ENCODE measurements at regions not wholly inside any gene's neighbourhood (a gene's known extent, or its start where the extent isn't known, plus 50 kb on each side); places are given as distances from the start of the nearest gene placed in this dataset.
"Not testable (repeated sequence)": the region's sequence is repeated elsewhere in the genome, so short reads cannot be mapped to it uniquely, and the experiment has no call there.

- not testable (repeated sequence) for H3K4me3 ChIP-seq (ENCODE audit: low read length in 2 of 2); H3K27ac ChIP-seq (ENCODE audit: low read depth in 1 of 2, low read length in 1 of 2); H3K27me3 ChIP-seq (ENCODE audit: control insufficient read depth in 2 of 2, insufficient read depth in 1 of 2, low read length in 1 of 2); H3K36me3 ChIP-seq (ENCODE audit: control insufficient read depth in 2 of 2, insufficient read depth in 2 of 2, low read length in 1 of 2); DNase-seq (ENCODE audit: low read depth in 6 of 9, low spot score in 9 of 9); H3K4me1 ChIP-seq (ENCODE audit: control insufficient read depth in 2 of 2, insufficient read depth in 2 of 2, low read length in 2 of 2); H3K9me3 ChIP-seq (ENCODE audit: control insufficient read depth in 2 of 2, insufficient read depth in 1 of 2, low read length in 1 of 2)
- 95% methylated on average over 1 of the region's 1 CpG for WGBS
These were observed 64.7 kb downstream of the RPL22L1 start for GRCh38 chr3:170805296-170805695.

- H3K27me3 ChIP-seq (ENCODE audit: control insufficient read depth in 2 of 2, insufficient read depth in 1 of 2, low read length in 1 of 2); DNase-seq (ENCODE audit: low read depth in 6 of 9, low spot score in 9 of 9); H3K9me3 ChIP-seq (ENCODE audit: control insufficient read depth in 2 of 2, insufficient read depth in 1 of 2, low read length in 1 of 2); H3K36me3 ChIP-seq (ENCODE audit: control insufficient read depth in 2 of 2, insufficient read depth in 2 of 2, low read length in 1 of 2); H3K27ac ChIP-seq (ENCODE audit: low read depth in 1 of 2, low read length in 1 of 2); H3K4me3 ChIP-seq (ENCODE audit: low read length in 2 of 2); H3K4me1 ChIP-seq (ENCODE audit: control insufficient read depth in 2 of 2, insufficient read depth in 2 of 2, low read length in 2 of 2): not testable (repeated sequence)
- WGBS: 60% methylated on average over 1 of the region's 1 CpG
These were observed 65.4 kb downstream of the RPL22L1 start for GRCh38 chr3:170804634-170805033.

- H3K9me3 ChIP-seq (ENCODE audit: control insufficient read depth in 2 of 2, insufficient read depth in 1 of 2, low read length in 1 of 2): no peaks in the 10 kb centered on the region
- no peak overlapping the region for H3K27ac ChIP-seq (ENCODE audit: low read depth in 1 of 2, low read length in 1 of 2)
- no peak for DNase-seq (ENCODE audit: low read depth in 6 of 9, low spot score in 9 of 9)
- no peaks in the 10 kb centered on the region for H3K36me3 ChIP-seq (ENCODE audit: control insufficient read depth in 2 of 2, insufficient read depth in 2 of 2, low read length in 1 of 2)
- H3K27me3 ChIP-seq (ENCODE audit: control insufficient read depth in 2 of 2, insufficient read depth in 1 of 2, low read length in 1 of 2): peaks cover 0 to 2% of the 10 kb centered on the region in 2 donors
- no peaks in the 10 kb centered on the region for H3K4me1 ChIP-seq (ENCODE audit: control insufficient read depth in 2 of 2, insufficient read depth in 2 of 2, low read length in 2 of 2)
- H3K4me3 ChIP-seq (ENCODE audit: low read length in 2 of 2): no peak overlapping the region
These were observed 65.9 kb downstream of the RPL22L1 start for GRCh38 chr3:170804078-170804477.

- WGBS: 91% methylated on average over 7 of the region's 7 CpGs
These were observed 67.5 kb downstream of the RPL22L1 start for GRCh38 chr3:170802164-170803151.

GRCh38 chr3:170801597-170801996 lies 68.4 kb downstream of the RPL22L1 start:
- no peaks in the 10 kb centered on the region for H3K4me1 ChIP-seq (ENCODE audit: control insufficient read depth in 2 of 2, insufficient read depth in 2 of 2, low read length in 2 of 2)
- H3K9me3 ChIP-seq (ENCODE audit: control insufficient read depth in 2 of 2, insufficient read depth in 1 of 2, low read length in 1 of 2): no peaks in the 10 kb centered on the region
- no peak overlapping the region for H3K4me3 ChIP-seq (ENCODE audit: low read length in 2 of 2)
- no peak for DNase-seq (ENCODE audit: low read depth in 6 of 9, low spot score in 9 of 9)
- peaks cover 0 to 2% of the 10 kb centered on the region in 2 donors for H3K27me3 ChIP-seq (ENCODE audit: control insufficient read depth in 2 of 2, insufficient read depth in 1 of 2, low read length in 1 of 2)
- H3K36me3 ChIP-seq (ENCODE audit: control insufficient read depth in 2 of 2, insufficient read depth in 2 of 2, low read length in 1 of 2): no peaks in the 10 kb centered on the region
- 94% methylated on average over 3 of the region's 3 CpGs for WGBS
- no peak overlapping the region for H3K27ac ChIP-seq (ENCODE audit: low read depth in 1 of 2, low read length in 1 of 2)

More at GRCh38 chr3:170802164-170803151, 67.5 kb downstream of the RPL22L1 start:
- DNase-seq (ENCODE audit: low read depth in 6 of 9, low spot score in 9 of 9): no peak
- Histone ChIP-seq H3K9me3 (ENCODE audit: control insufficient read depth in 2 of 2, insufficient read depth in 1 of 2, low read length in 1 of 2) (no peaks in the 10 kb centered on the region), H3K36me3 (ENCODE audit: control insufficient read depth in 2 of 2, insufficient read depth in 2 of 2, low read length in 1 of 2) (no peaks in the 10 kb centered on the region), H3K4me1 (ENCODE audit: control insufficient read depth in 2 of 2, insufficient read depth in 2 of 2, low read length in 2 of 2) (no peaks in the 10 kb centered on the region), H3K4me3 (ENCODE audit: low read length in 2 of 2) (no peak overlapping the region), H3K27me3 (ENCODE audit: control insufficient read depth in 2 of 2, insufficient read depth in 1 of 2, low read length in 1 of 2) (peaks cover 0 to 2% of the 10 kb centered on the region in 2 donors), H3K27ac (ENCODE audit: low read depth in 1 of 2, low read length in 1 of 2) (no peak overlapping the region)

GRCh38 chr3:170800275-170800674 lies 69.7 kb downstream of the RPL22L1 start:
- WGBS: 82% methylated on average over 4 of the region's 4 CpGs
- not testable (repeated sequence) for H3K27me3 ChIP-seq (ENCODE audit: control insufficient read depth in 2 of 2, insufficient read depth in 1 of 2, low read length in 1 of 2); H3K36me3 ChIP-seq (ENCODE audit: control insufficient read depth in 2 of 2, insufficient read depth in 2 of 2, low read length in 1 of 2); H3K4me3 ChIP-seq (ENCODE audit: low read length in 2 of 2); H3K9me3 ChIP-seq (ENCODE audit: control insufficient read depth in 2 of 2, insufficient read depth in 1 of 2, low read length in 1 of 2); H3K27ac ChIP-seq (ENCODE audit: low read depth in 1 of 2, low read length in 1 of 2); DNase-seq (ENCODE audit: low read depth in 6 of 9, low spot score in 9 of 9); H3K4me1 ChIP-seq (ENCODE audit: control insufficient read depth in 2 of 2, insufficient read depth in 2 of 2, low read length in 2 of 2)

GRCh38 chr3:170799009-170799408 lies 71.0 kb downstream of the RPL22L1 start:
- Histone ChIP-seq H3K4me1 (ENCODE audit: control insufficient read depth in 2 of 2, insufficient read depth in 2 of 2, low read length in 2 of 2) (no peaks in the 10 kb centered on the region), H3K36me3 (ENCODE audit: control insufficient read depth in 2 of 2, insufficient read depth in 2 of 2, low read length in 1 of 2) (no peaks in the 10 kb centered on the region), H3K27ac (ENCODE audit: low read depth in 1 of 2, low read length in 1 of 2) (no peak overlapping the region), H3K4me3 (ENCODE audit: low read length in 2 of 2) (no peak overlapping the region), H3K27me3 (ENCODE audit: control insufficient read depth in 2 of 2, insufficient read depth in 1 of 2, low read length in 1 of 2) (no peaks in the 10 kb centered on the region), H3K9me3 (ENCODE audit: control insufficient read depth in 2 of 2, insufficient read depth in 1 of 2, low read length in 1 of 2) (no peaks in the 10 kb centered on the region)
- WGBS: 96% methylated on average over 2 of the region's 2 CpGs
- DNase-seq (ENCODE audit: low read depth in 6 of 9, low spot score in 9 of 9): no peak

- Histone ChIP-seq H3K9me3 (ENCODE audit: control insufficient read depth in 2 of 2, insufficient read depth in 1 of 2, low read length in 1 of 2) (no peaks in the 10 kb centered on the region), H3K27me3 (ENCODE audit: control insufficient read depth in 2 of 2, insufficient read depth in 1 of 2, low read length in 1 of 2) (no peaks in the 10 kb centered on the region), H3K4me3 (ENCODE audit: low read length in 2 of 2) (no peak overlapping the region), H3K36me3 (ENCODE audit: control insufficient read depth in 2 of 2, insufficient read depth in 2 of 2, low read length in 1 of 2) (no peaks in the 10 kb centered on the region), H3K27ac (ENCODE audit: low read depth in 1 of 2, low read length in 1 of 2) (no peak overlapping the region), H3K4me1 (ENCODE audit: control insufficient read depth in 2 of 2, insufficient read depth in 2 of 2, low read length in 2 of 2) (no peaks in the 10 kb centered on the region)
- 89% methylated on average over 5 of the region's 5 CpGs for WGBS
- DNase-seq (ENCODE audit: low read depth in 6 of 9, low spot score in 9 of 9): no peak
These were observed 72.3 kb downstream of the RPL22L1 start for GRCh38 chr3:170797685-170798084.

GRCh38 chr3:170792471-170792870 lies 77.5 kb downstream of the RPL22L1 start:
- no peaks in the 10 kb centered on the region for H3K36me3 ChIP-seq (ENCODE audit: control insufficient read depth in 2 of 2, insufficient read depth in 2 of 2, low read length in 1 of 2)
- DNase-seq (ENCODE audit: low read depth in 6 of 9, low spot score in 9 of 9): no peak
- H3K27me3 ChIP-seq (ENCODE audit: control insufficient read depth in 2 of 2, insufficient read depth in 1 of 2, low read length in 1 of 2): no peaks in the 10 kb centered on the region
- H3K4me1 ChIP-seq (ENCODE audit: control insufficient read depth in 2 of 2, insufficient read depth in 2 of 2, low read length in 2 of 2): no peaks in the 10 kb centered on the region
- H3K4me3 ChIP-seq (ENCODE audit: low read length in 2 of 2): no peak overlapping the region
- no peaks in the 10 kb centered on the region for H3K9me3 ChIP-seq (ENCODE audit: control insufficient read depth in 2 of 2, insufficient read depth in 1 of 2, low read length in 1 of 2)
- 93% methylated on average over 1 of the region's 1 CpG for WGBS
- H3K27ac ChIP-seq (ENCODE audit: low read depth in 1 of 2, low read length in 1 of 2): no peak overlapping the region

All from thymus (tissue), 11 donors.